Sciatic nerve (tissue), 2 donors: ENCODE measurements at regions not wholly inside any gene's neighbourhood (a gene's known extent, or its start where the extent isn't known, plus 50 kb on each side); places are given as distances from the start of the nearest gene placed in this dataset.
"Not testable (repeated sequence)": the region's sequence is repeated elsewhere in the genome, so short reads cannot be mapped to it uniquely, and the experiment has no call there.

Experiments used
- ATAC-seq: fragments of 200-7000 bp; cut with Tn5 transposase; one replicate; pipeline ENCODE4 v1.9.1; 2020; ENCODE audit warnings: mild to moderate bottlenecking, moderate library complexity
- DNase-seq: peaks from one replicate; pipeline ENCODE4 v3.0.0-alpha.2; 2020; ENCODE audit warnings: low spot score
- intact Hi-C: fragments of 100-400 bp; cut with DNase I; formaldehyde crosslinking; loops from one replicate; pipeline ENCODE4 v1.14.2; 2022
- donor health status: DM: no; HTN: no; CAD: no.
- donor health status: DM: no; HTN: no; CAD: no.

- DNase-seq, result no peak
- intact Hi-C loops, result no loop called here
- no peak for ATAC-seq
Observed at GRCh38 chr3:34152656-34153055, 354.2 kb downstream of the PDCD6IP start.

- ATAC-seq (no peak), DNase-seq (no peak)
- intact Hi-C loops, result no loop called here
Observed at GRCh38 chr3:34155108-34155507, 356.7 kb downstream of the PDCD6IP start.

- ATAC-seq (no peak), DNase-seq (no peak)
- intact Hi-C loops, result no loop called here
Observed at GRCh38 chr3:34155666-34156065, 357.2 kb downstream of the PDCD6IP start.

- DNase-seq, result no peak
- no peak for ATAC-seq
- intact Hi-C loops, result no loop called here
Observed at GRCh38 chr3:34157491-34157890, 359.1 kb downstream of the PDCD6IP start.

GRCh38 chr3:34159613-34160420 lies 361.4 kb downstream of the PDCD6IP start:
- no peak for DNase-seq
- ATAC-seq, result no peak
- intact Hi-C loops, result no loop called here

GRCh38 chr3:34169636-34170035 lies 371.2 kb downstream of the PDCD6IP start:
- not testable (repeated sequence) for DNase-seq

GRCh38 chr3:34174740-34175139 lies 376.3 kb downstream of the PDCD6IP start:
- intact Hi-C loops, result no loop called here
- ATAC-seq (no peak), DNase-seq (no peak)

More at GRCh38 chr3:34169636-34170035, 371.2 kb downstream of the PDCD6IP start:
- ATAC-seq, intact Hi-C loops: not testable (repeated sequence)

GRCh38 chr3:34175636-34176176 lies 377.3 kb downstream of the PDCD6IP start:
- intact Hi-C loops, result no loop called here
- no peak for DNase-seq
- no peak for ATAC-seq

- DNase-seq, result no peak
- no peak for ATAC-seq
- intact Hi-C loops, result no loop called here
Observed at GRCh38 chr3:34176723-34177122, 378.3 kb downstream of the PDCD6IP start.

- ATAC-seq, result no peak
- DNase-seq, result no peak
- intact Hi-C loops, result no loop called here
Observed at GRCh38 chr3:34178415-34178814, 380.0 kb downstream of the PDCD6IP start.

- DNase-seq (no peak), ATAC-seq (no peak)
- intact Hi-C loops, result no loop called here
Observed at GRCh38 chr3:34179716-34180115, 381.3 kb downstream of the PDCD6IP start.

GRCh38 chr3:34180532-34180931 lies 382.1 kb downstream of the PDCD6IP start:
- ATAC-seq, result no peak
- intact Hi-C loops, result no loop called here
- no peak for DNase-seq

- DNase-seq, result no peak
- intact Hi-C loops, result no loop called here
- ATAC-seq, result no peak
Observed at GRCh38 chr3:34183114-34183513, 384.7 kb downstream of the PDCD6IP start.

GRCh38 chr3:34183611-34184340 lies 385.3 kb downstream of the PDCD6IP start:
- DNase-seq (no peak), ATAC-seq (no peak)
- intact Hi-C loops, result no loop called here

- DNase-seq (no peak), ATAC-seq (no peak)
- intact Hi-C loops, result no loop called here
Observed at GRCh38 chr3:34185301-34185700, 386.9 kb downstream of the PDCD6IP start.

- intact Hi-C loops, result no loop called here
- ATAC-seq (no peak), DNase-seq (no peak)
Observed at GRCh38 chr3:34189133-34189532, 390.7 kb downstream of the PDCD6IP start.

GRCh38 chr3:34196914-34197313 lies 398.5 kb downstream of the PDCD6IP start:
- intact Hi-C loops, result no loop called here

GRCh38 chr3:34198309-34198708 lies 399.9 kb downstream of the PDCD6IP start:
- DNase-seq (no peak), ATAC-seq (no peak)
- intact Hi-C loops, result no loop called here

More at GRCh38 chr3:34196914-34197313, 398.5 kb downstream of the PDCD6IP start:
- no peak for ATAC-seq
- DNase-seq, result no peak

- ATAC-seq (no peak), DNase-seq (no peak)
- intact Hi-C loops, result no loop called here
Observed at GRCh38 chr3:34200576-34200975, 402.1 kb downstream of the PDCD6IP start.

GRCh38 chr3:34202975-34203374 lies 404.5 kb downstream of the PDCD6IP start:
- intact Hi-C loops, result no loop called here
- DNase-seq (no peak), ATAC-seq (no peak)
